Left ventricle myocardium inferior (tissue), 1 donor: ENCODE measurements at regions not wholly inside any gene's neighbourhood (a gene's known extent, or its start where the extent isn't known, plus 50 kb on each side); places are given as distances from the start of the nearest gene placed in this dataset.
A peak's percentile ranks its signal among the peaks of the same experiment; 100 is the strongest.

Source experiments
- DNase-seq: peaks from one replicate; pipeline ENCODE4 v3.0.0-alpha.2; 2020
- H3K27ac ChIP-seq: fragments of 200-600 bp; replicated peaks from 2 replicates; pipeline ENCODE4 v1.8.0; 2021
- H3K27me3 ChIP-seq: fragments of 200-600 bp; 2 replicates; pipeline ENCODE4 v1.8.0; 2021; ENCODE audit warnings: low read depth
- H3K36me3 ChIP-seq: fragments of 200-600 bp; 2 replicates; pipeline ENCODE4 v1.8.0; 2021
- H3K4me1 ChIP-seq: fragments of 200-600 bp; 2 replicates; pipeline ENCODE4 v1.8.0; 2021
- H3K4me3 ChIP-seq: fragments of 200-600 bp; 2 replicates; pipeline ENCODE4 v1.8.0; 2021; ENCODE audit warnings: mild to moderate bottlenecking, moderate library complexity
- H3K9me3 ChIP-seq: fragments of 200-600 bp; replicated peaks from 2 replicates; pipeline ENCODE4 v1.8.0; 2021
- CTCF ChIP-seq: fragments of 200-600 bp; IDR thresholded peaks from 2 replicates; pipeline ENCODE4 v1.8.0; 2021; ENCODE audit warnings: antibody characterized with exemption, mild to moderate bottlenecking, borderline replicate concordance
- intact Hi-C: fragments of 100-400 bp; cut with micrococcal nuclease; formaldehyde crosslinking; loops from one replicate; pipeline ENCODE4 v1.11.0; 2022
- donor health status: DM: no; HTN: yes; CAD: no; lungs with severe emphysema.

GRCh38 chr10:30185916-30186315 is 126.5 kb upstream of the JCAD start:
- Histone ChIP-seq H3K4me1 (peaks cover 29% of the 10 kb centered on the region), H3K4me3 (no peak overlapping the region), H3K27me3 (peaks cover 12% of the 10 kb centered on the region), H3K9me3 (no peaks in the 10 kb centered on the region), H3K36me3 (no peaks in the 10 kb centered on the region), H3K27ac (peak overlapping the region; percentile 91)
- TF ChIP-seq CTCF: no peak
- DNase-seq: no peak
- intact Hi-C loops: no loop called here

- no peak for DNase-seq
- intact Hi-C loops: no loop called here
- no peak overlapping the region for H3K4me3 ChIP-seq
- peaks cover 13% of the 10 kb centered on the region for H3K27me3 ChIP-seq
- no peak for TF ChIP-seq CTCF
- H3K36me3 ChIP-seq: no peaks in the 10 kb centered on the region
- peaks cover 29% of the 10 kb centered on the region for H3K4me1 ChIP-seq
- no peaks in the 10 kb centered on the region for H3K9me3 ChIP-seq
- no peak overlapping the region for H3K27ac ChIP-seq
These were observed 126.0 kb upstream of the JCAD start for GRCh38 chr10:30185341-30185740.

GRCh38 chr10:30184397-30185033 is 125.1 kb upstream of the JCAD start:
- peaks cover 27% of the 10 kb centered on the region for H3K4me1 ChIP-seq
- no peak for DNase-seq
- H3K36me3 ChIP-seq: no peaks in the 10 kb centered on the region
- H3K9me3 ChIP-seq: no peaks in the 10 kb centered on the region
- H3K27me3 ChIP-seq: peaks cover 13% of the 10 kb centered on the region
- no peak for TF ChIP-seq CTCF
- no peak overlapping the region for H3K27ac ChIP-seq
- H3K4me3 ChIP-seq: no peak overlapping the region
- intact Hi-C loops: no loop called here

- no peak for DNase-seq
- Histone ChIP-seq H3K36me3 (no peaks in the 10 kb centered on the region), H3K9me3 (no peaks in the 10 kb centered on the region), H3K27ac (peak overlapping the region; percentile 56), H3K4me3 (no peak overlapping the region), H3K27me3 (peaks cover 13% of the 10 kb centered on the region), H3K4me1 (peaks cover 19% of the 10 kb centered on the region)
- TF ChIP-seq CTCF: no peak
- intact Hi-C loops: no loop called here
These were observed 123.6 kb upstream of the JCAD start for GRCh38 chr10:30183055-30183402.

GRCh38 chr10:30182191-30183054 is 123.0 kb upstream of the JCAD start:
- Histone ChIP-seq H3K27ac (peak overlapping the region; percentile 56), H3K27me3 (peaks cover 13% of the 10 kb centered on the region), H3K4me1 (peaks cover 13% of the 10 kb centered on the region), H3K9me3 (no peaks in the 10 kb centered on the region), H3K4me3 (no peak overlapping the region), H3K36me3 (no peaks in the 10 kb centered on the region)
- TF ChIP-seq CTCF: no peak
- intact Hi-C loops: no loop called here
- no peak for DNase-seq
